HepG2 (cell line): ENCODE measurements at regions not wholly inside any gene's neighbourhood (a gene's known extent, or its start where the extent isn't known, plus 50 kb on each side); places are given as distances from the start of the nearest gene placed in this dataset.

Experiments used
- ATRX ChIP-seq: sonication (generic); formaldehyde crosslinking; IDR thresholded peaks from 2 replicates; pipeline ENCODE4 v1.4.0; 2020; ENCODE audit warnings: missing genetic modification reagents, borderline replicate concordance
- CEBPB ChIP-seq: IDR thresholded peaks from 2 replicates; pipeline ENCODE4 v1.6.1; 2011; ENCODE audit warnings: low read depth, low read length, improper control_type of control experiment, borderline replicate concordance
- DMAP1 ChIP-seq: IDR thresholded peaks from 2 replicates; pipeline ENCODE4 v1.6.1; 2016
- FIP1L1 ChIP-seq: fragments of 200-400 bp; formaldehyde crosslinking; IDR thresholded peaks from 2 replicates; pipeline ENCODE4 v1.6.1; 2018; ENCODE audit warnings: low read depth, mild to moderate bottlenecking, low read length, moderate library complexity, borderline replicate concordance; ENCODE audit not compliant: insufficient read depth
- HIVEP1 ChIP-seq: sonication (generic); formaldehyde crosslinking; IDR thresholded peaks from 2 replicates; pipeline ENCODE4 v1.4.0; 2020; ENCODE audit warnings: mild to moderate bottlenecking, missing genetic modification reagents
- MAFK ChIP-seq, 2 experiments: IDR thresholded peaks in 1 of 2; conservative IDR thresholded peaks in 1 of 2; 2 replicates each; pipeline ENCODE4 v1.6.1; 2011; ENCODE audit warnings: improper control_type of control experiment in 2 of 2, low read length in 2 of 2
- MIXL1 ChIP-seq: IDR thresholded peaks from 2 replicates; pipeline ENCODE4 v1.6.1; 2016
- MTERF4 ChIP-seq: sonication (generic); formaldehyde crosslinking; IDR thresholded peaks from 2 replicates; pipeline ENCODE4 v1.8.0; 2023; ENCODE audit warnings: mild to moderate bottlenecking, missing genetic modification reagents
- NR1H2 ChIP-seq: sonication (generic); formaldehyde crosslinking; IDR thresholded peaks from 2 replicates; pipeline ENCODE4 v1.8.1; 2022; ENCODE audit warnings: low read depth, missing genetic modification reagents, borderline replicate concordance
- RAD21 ChIP-seq: fragments of 450-650 bp; formaldehyde crosslinking; IDR thresholded peaks from 2 replicates; pipeline ENCODE4 v1.5.0; 2020; ENCODE audit warnings: mild to moderate bottlenecking
- RARG ChIP-seq: sonication (generic); formaldehyde crosslinking; IDR thresholded peaks from 2 replicates; pipeline ENCODE4 v1.4.0; 2020; ENCODE audit warnings: low read depth, mild to moderate bottlenecking, missing genetic modification reagents
- REL ChIP-seq: sonication (generic); formaldehyde crosslinking; conservative IDR thresholded peaks from 2 replicates; pipeline ENCODE4 v1.8.0; 2022; ENCODE audit warnings: mild to moderate bottlenecking, missing genetic modification reagents, moderate library complexity
- SKI ChIP-seq: fragments of 450-650 bp; IDR thresholded peaks from one replicate; pipeline ENCODE4 v1.6.1; 2018; ENCODE audit warnings: mild to moderate bottlenecking; ENCODE audit not compliant: partially characterized antibody
- SNAPC2 ChIP-seq: sonication (generic); formaldehyde crosslinking; IDR thresholded peaks from 2 replicates; pipeline ENCODE4 v1.8.1; 2022; ENCODE audit warnings: mild to moderate bottlenecking, missing genetic modification reagents
- ZBTB7A ChIP-seq: sonication (generic); formaldehyde crosslinking; IDR thresholded peaks from 2 replicates; pipeline ENCODE4 v1.8.0; 2022; ENCODE audit warnings: mild to moderate bottlenecking, missing genetic modification reagents
- ZMYM3 ChIP-seq: sonication (generic); formaldehyde crosslinking; IDR thresholded peaks from 2 replicates; pipeline ENCODE4 v1.5.1; 2020; ENCODE audit warnings: mild to moderate bottlenecking, missing genetic modification reagents
- ZNF253 ChIP-seq: sonication (generic); formaldehyde crosslinking; IDR thresholded peaks from 2 replicates; pipeline ENCODE4 v1.8.0; 2022; ENCODE audit warnings: mild to moderate bottlenecking, missing genetic modification reagents, borderline replicate concordance
- ZNF558 ChIP-seq: sonication (generic); formaldehyde crosslinking; IDR thresholded peaks from 2 replicates; pipeline ENCODE4 v1.9.0; 2022; ENCODE audit warnings: mild to moderate bottlenecking, missing genetic modification reagents, borderline replicate concordance
- ZNF574 ChIP-seq: sonication (generic); formaldehyde crosslinking; IDR thresholded peaks from 2 replicates; pipeline ENCODE4 v1.4.0; 2020; ENCODE audit warnings: missing genetic modification reagents
- ZNF652 ChIP-seq: IDR thresholded peaks from 2 replicates; pipeline ENCODE4 v1.6.1; 2016; ENCODE audit warnings: low read depth, borderline replicate concordance
- ZNF776 ChIP-seq: sonication (generic); formaldehyde crosslinking; IDR thresholded peaks from 2 replicates; pipeline ENCODE4 v1.4.0; 2020; ENCODE audit warnings: mild to moderate bottlenecking, missing genetic modification reagents
- ZNF777 ChIP-seq: sonication (generic); formaldehyde crosslinking; IDR thresholded peaks from 2 replicates; pipeline ENCODE4 v1.4.0; 2020; ENCODE audit warnings: missing genetic modification reagents
- ZSCAN29 ChIP-seq: sonication (generic); formaldehyde crosslinking; conservative IDR thresholded peaks from 2 replicates; pipeline ENCODE4 v1.4.0; 2020; ENCODE audit warnings: mild to moderate bottlenecking, missing genetic modification reagents
- TF ChIP-seq, protein P1 (sequence below): sonication (generic); formaldehyde crosslinking; IDR thresholded peaks from 2 replicates; pipeline ENCODE4 v1.4.0; 2020; ENCODE audit warnings: missing genetic modification reagents

DNA sequence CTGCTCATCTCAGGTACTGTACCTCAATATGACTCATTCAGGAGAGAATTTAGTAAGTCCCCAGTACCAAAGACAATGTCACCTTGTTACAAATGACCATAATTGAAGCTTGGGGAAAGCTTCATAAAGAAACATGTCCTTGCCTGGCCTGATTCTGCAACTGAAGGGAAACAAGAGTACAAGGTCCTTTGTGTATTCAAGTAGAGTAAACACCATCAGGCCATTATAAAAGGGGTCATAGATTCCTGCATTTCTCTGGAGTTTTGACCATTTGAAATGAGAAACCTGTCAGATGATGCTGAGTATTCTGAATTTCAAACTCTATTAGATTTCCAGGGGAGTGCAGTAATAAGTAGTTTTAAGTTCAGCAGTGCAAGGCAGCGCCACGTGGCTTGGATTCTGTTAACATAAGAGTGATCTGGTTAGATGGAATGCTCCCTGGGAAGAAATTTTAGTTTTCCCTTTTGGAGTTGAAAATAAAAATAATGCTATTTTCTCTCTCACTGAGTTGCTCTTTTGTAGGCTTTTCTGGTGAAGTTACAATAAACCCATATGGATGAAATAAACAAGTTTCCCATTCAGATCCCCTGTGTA, 1054.3 kb downstream of the EPHA7 start (continued):
- TF ChIP-seq ZNF574 (no peak), ZMYM3 (no peak; the same call in 1 of the 2 replicates), SNAPC2 (CRISPR knock-in tag) (no peak), MTERF4 (CRISPR knock-in tag) (no peak), ATRX (CRISPR knock-in tag) (no peak), ZNF776 (CRISPR knock-in tag) (no peak), FIP1L1 (no peak), NR1H2 (CRISPR knock-in tag) (no peak), MAFK (conservative IDR thresholded peaks at IDR 0.05 in 1 of 2, IDR thresholded peaks at IDR 0.05 in 1 of 2; ENCODE audit: low read length in 2 of 2) (peak; percentile 54 to 66), ZNF652 (CRISPR knock-in tag) (no peak; the same call in 1 of the 2 replicates), DMAP1 (CRISPR knock-in tag) (peak; percentile 51), RAD21 (CRISPR knock-in tag) (no peak), MIXL1 (CRISPR knock-in tag) (peak; percentile 57), ZNF777 (CRISPR knock-in tag) (no peak), ZSCAN29 (CRISPR knock-in tag) (no peak), ZNF253 (no peak), RARG (CRISPR knock-in tag) (no peak), ZNF558 (no peak), ZBTB7A (CRISPR knock-in tag) (no peak), SKI (no peak), CEBPB (peak; percentile 55; the same call in 1 of the 2 replicates), HIVEP1 (CRISPR knock-in tag) (no peak), REL (CRISPR knock-in tag) (no peak)
- TF ChIP-seq, protein P1, sequence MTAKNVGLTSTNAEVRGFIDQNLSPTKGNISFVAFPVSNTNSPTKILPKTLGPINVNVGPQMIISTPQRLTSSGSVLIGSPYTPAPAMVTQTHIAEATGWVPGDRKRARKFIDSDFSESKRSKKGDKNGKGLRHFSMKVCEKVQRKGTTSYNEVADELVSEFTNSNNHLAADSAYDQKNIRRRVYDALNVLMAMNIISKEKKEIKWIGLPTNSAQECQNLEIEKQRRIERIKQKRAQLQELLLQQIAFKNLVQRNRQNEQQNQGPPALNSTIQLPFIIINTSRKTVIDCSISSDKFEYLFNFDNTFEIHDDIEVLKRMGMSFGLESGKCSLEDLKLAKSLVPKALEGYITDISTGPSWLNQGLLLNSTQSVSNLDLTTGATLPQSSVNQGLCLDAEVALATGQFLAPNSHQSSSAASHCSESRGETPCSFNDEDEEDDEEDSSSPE: no peak
